Cardiac fibroblast (primary cell): ENCODE measurements at regions not wholly inside any gene's neighbourhood (a gene's known extent, or its start where the extent isn't known, plus 50 kb on each side); places are given as distances from the start of the nearest gene placed in this dataset.

Experiments used
- DNase-seq, 2 donors: peaks; one replicate each; pipeline versions ENCODE4 v3.0.0 to v3.0.0-alpha.2; 2010; ENCODE audit warnings: low read depth in 2 of 2
- H3K4me3 ChIP-seq, 2 donors: replicated peaks in 1 of 2; 1 replicate in 1 of 2; 2 replicates in 1 of 2; pipeline ENCODE4 v1.5.1; 2011; ENCODE audit warnings: low read depth in 2 of 2, low read length in 2 of 2, mild to moderate bottlenecking in 2 of 2, moderate library complexity in 1 of 2
- TF ChIP-seq, protein P1 (sequence below): IDR thresholded peaks from one replicate; pipeline ENCODE4 v1.5.1; 2011; ENCODE audit warnings: low read depth, mild to moderate bottlenecking, low read length, inconsistent platforms

DNA sequence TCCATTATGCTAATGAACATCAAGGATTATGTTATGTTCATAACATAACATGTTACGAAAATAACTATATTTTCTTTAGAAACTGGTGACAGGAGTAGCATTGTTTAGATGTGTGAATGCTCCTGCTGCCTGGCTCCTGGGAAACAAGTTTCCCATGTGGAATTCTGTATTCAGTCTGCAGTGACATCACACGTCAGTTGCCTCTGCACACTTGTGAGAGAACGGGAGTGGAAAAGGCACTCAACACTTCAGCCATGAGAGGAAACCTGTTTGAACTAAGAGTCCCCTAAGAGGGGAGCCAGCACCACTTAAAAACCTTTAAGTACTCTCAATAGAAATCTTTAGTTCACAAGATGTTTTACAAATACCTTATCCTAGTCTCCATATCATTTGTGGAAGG is 140.3 kb upstream of the FAM20C start:
- TF ChIP-seq, protein P1, sequence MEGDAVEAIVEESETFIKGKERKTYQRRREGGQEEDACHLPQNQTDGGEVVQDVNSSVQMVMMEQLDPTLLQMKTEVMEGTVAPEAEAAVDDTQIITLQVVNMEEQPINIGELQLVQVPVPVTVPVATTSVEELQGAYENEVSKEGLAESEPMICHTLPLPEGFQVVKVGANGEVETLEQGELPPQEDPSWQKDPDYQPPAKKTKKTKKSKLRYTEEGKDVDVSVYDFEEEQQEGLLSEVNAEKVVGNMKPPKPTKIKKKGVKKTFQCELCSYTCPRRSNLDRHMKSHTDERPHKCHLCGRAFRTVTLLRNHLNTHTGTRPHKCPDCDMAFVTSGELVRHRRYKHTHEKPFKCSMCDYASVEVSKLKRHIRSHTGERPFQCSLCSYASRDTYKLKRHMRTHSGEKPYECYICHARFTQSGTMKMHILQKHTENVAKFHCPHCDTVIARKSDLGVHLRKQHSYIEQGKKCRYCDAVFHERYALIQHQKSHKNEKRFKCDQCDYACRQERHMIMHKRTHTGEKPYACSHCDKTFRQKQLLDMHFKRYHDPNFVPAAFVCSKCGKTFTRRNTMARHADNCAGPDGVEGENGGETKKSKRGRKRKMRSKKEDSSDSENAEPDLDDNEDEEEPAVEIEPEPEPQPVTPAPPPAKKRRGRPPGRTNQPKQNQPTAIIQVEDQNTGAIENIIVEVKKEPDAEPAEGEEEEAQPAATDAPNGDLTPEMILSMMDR, result no peak
- no peak overlapping the region for H3K4me3 ChIP-seq
- DNase-seq, result no peak

DNA sequence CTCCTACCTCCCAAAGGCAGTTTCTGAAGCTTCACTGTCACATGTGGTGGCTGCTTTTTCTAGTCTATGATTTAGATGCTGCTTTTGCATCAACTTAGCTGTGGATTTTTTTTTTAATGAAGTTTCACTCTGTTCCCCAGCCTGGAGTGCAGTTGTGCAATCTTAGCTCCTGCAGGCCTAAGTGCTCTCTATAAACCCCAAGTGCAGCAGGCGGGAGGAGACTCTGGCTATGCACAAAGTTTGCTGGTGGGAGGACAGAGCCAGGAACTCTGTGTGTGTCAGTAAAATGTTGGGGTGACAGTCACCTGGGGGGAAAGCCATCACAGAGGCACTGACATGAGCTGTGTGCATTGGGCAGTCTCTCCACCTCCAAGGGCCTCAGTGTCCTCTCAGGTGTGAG is 138.8 kb upstream of the FAM20C start:
- DNase-seq, result no peak
- H3K4me3 ChIP-seq, result no peak overlapping the region
- TF ChIP-seq, protein P1, result no peak

DNA sequence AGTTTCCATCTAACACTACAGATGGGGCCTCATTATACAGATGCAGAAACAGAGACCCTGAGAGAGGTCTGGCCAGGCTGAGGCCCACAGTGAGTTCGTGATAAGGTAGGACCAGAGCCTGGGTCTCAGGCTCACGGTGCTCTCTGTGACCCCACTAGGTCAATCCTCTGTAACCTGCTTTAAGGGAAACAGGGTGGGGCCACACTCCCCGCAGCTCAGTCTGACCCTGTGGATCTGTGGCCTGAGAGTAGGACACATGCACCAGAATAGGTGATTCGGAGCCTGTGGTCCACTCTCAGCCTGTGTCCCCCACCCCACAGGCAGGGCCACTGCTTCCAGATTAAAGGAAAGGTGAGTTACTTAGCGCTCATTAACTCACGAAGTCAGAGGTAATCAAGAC is 137.8 kb upstream of the FAM20C start:
- no peak for DNase-seq
- TF ChIP-seq, protein P1, result no peak
- H3K4me3 ChIP-seq, result no peak overlapping the region

DNA sequence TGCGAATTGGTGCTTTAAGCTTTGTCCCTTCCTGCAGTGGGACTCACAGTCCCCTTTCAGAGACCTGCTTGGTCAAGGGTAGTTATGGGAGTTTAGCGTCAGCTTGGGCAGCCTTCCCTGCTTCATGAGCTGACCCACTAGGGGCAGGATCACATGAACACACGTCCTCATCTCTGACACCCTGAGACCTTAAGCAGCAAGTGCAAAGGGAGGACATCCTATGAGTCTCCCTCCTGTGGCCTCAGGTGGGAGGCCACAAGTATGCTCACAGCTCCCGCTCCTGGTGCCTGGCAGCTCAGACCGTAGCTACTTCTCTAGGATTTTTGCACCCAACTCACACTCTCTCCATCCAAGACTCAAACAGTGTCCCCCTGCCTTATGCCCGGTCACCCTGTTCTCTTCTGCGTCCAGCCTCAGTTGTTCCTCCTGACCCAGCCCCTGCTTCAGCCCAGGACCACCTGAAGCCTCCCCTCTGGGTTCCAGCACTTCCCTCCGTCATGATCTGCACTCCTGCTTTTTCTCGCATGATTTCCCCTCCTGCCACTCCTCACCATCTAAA is 136.6 kb upstream of the FAM20C start:
- DNase-seq, result no peak
- TF ChIP-seq, protein P1, result no peak
- H3K4me3 ChIP-seq, result no peak overlapping the region

DNA sequence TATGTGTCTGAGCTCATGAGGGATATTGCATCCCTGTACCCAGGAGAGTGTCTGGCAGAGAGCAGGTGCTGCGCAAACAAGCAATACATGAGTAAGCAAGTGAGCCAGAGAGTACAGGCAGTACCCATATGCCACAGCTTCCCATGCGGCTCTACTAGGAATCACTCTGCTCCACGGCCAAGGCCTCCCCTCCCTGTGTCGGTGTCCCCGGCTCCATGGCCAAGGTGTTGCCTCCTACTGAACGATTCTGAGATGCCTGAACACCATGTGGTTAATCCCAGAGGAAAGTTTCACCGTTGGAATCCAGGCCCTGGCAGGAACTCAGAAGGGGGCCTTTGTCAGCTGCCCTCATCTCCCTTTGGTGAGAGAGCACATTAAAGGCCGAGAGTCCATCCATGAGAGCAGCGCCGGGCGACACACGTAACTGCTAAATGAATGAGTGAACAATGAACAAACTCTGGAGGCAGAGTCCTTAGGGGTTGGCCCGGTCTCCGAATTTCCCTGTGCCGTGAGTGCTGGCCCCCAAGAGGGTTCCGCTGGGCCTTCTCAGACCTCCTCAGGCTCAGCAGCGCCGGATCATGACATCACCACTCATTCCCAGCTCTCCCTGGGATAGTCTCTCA is 136.0 kb upstream of the FAM20C start:
- TF ChIP-seq, protein P1, result no peak
- H3K4me3 ChIP-seq, result no peak overlapping the region
- DNase-seq, result no peak

DNA sequence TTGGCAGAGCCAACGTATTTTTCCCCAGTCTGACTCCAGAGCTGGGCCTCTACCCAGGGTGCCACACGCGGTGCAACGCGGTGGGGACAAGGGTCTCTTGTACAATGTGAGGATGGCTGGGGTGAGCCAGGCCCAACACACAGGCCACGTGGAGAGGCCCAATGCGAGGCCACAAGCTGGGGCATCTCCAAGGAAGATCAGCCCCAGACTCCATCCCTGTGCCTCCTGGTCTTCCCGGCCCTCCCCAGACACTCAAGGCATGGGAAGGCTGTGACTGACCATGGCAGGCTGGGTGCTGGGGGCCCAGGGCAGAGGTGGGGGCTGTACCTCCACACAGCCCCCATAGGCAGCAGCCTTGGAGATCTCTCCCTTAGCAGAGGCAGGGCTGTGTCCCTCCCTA is 135.3 kb upstream of the FAM20C start:
- TF ChIP-seq, protein P1, result no peak
- DNase-seq, result no peak
- H3K4me3 ChIP-seq, result no peak overlapping the region
